ENCODE measurements at regions not wholly inside any gene's neighbourhood (a gene's known extent, or its start where the extent isn't known, plus 50 kb on each side); places are given as distances from the start of the nearest gene placed in this dataset.

- no peak for TF ChIP-seq ZFX (IDR thresholded peaks at IDR 0.05)
- TF ChIP-seq CTCF (conservative IDR thresholded peaks at IDR 0.05) = no peak
- H3K27ac ChIP-seq = no peak overlapping the region
Observed at GRCh38 chr4:179125870-179126269, 1683.6 kb upstream of the AGA start.

GRCh38 chr4:179128299-179128698 lies 1686.1 kb upstream of the AGA start:
- no peak for TF ChIP-seq CTCF (conservative IDR thresholded peaks at IDR 0.05)
- TF ChIP-seq ZFX (IDR thresholded peaks at IDR 0.05) = no peak
- no peak overlapping the region for H3K27ac ChIP-seq

GRCh38 chr4:179130122-179130714 lies 1688.0 kb upstream of the AGA start:
- no peak for TF ChIP-seq ZFX (IDR thresholded peaks at IDR 0.05)
- no peak for TF ChIP-seq CTCF (conservative IDR thresholded peaks at IDR 0.05)
- no peak overlapping the region for H3K27ac ChIP-seq

- H3K27ac ChIP-seq = no peak overlapping the region
- no peak for TF ChIP-seq ZFX (IDR thresholded peaks at IDR 0.05)
- no peak for TF ChIP-seq CTCF (conservative IDR thresholded peaks at IDR 0.05)
Observed at GRCh38 chr4:179145746-179146525, 1703.7 kb upstream of the AGA start.

GRCh38 chr4:179151770-179152169 lies 1709.5 kb upstream of the AGA start:
- no peak overlapping the region for H3K27ac ChIP-seq
- TF ChIP-seq CTCF (conservative IDR thresholded peaks at IDR 0.05) = no peak
- no peak for TF ChIP-seq ZFX (IDR thresholded peaks at IDR 0.05)

GRCh38 chr4:179163147-179163546 lies 1720.9 kb upstream of the AGA start:
- no peak for TF ChIP-seq ZFX (IDR thresholded peaks at IDR 0.05)
- no peak for TF ChIP-seq CTCF (conservative IDR thresholded peaks at IDR 0.05)
- no peak overlapping the region for H3K27ac ChIP-seq

- no peak overlapping the region for H3K27ac ChIP-seq
- TF ChIP-seq ZFX (IDR thresholded peaks at IDR 0.05) (no peak), CTCF (conservative IDR thresholded peaks at IDR 0.05) (no peak)
Observed at GRCh38 chr4:179164267-179164999, 1722.2 kb upstream of the AGA start.

All from C4-2B (cell line).